IMR-90 (cell line): ENCODE measurements at regions not wholly inside any gene's neighbourhood (a gene's known extent, or its start where the extent isn't known, plus 50 kb on each side); places are given as distances from the start of the nearest gene placed in this dataset.

Experiments used
- CHD1 ChIP-seq: IDR thresholded peaks from 2 replicates; pipeline ENCODE4 v1.6.1; 2012; ENCODE audit warnings: low read depth, low read length, improper control_type of control experiment
- CTCF ChIP-seq: conservative IDR thresholded peaks from 2 replicates; pipeline ENCODE4 v1.5.1; 2012; ENCODE audit warnings: mild to moderate bottlenecking, low read depth, low read length, improper control_type of control experiment
- FOS ChIP-seq: fragments of 150-350 bp; IDR thresholded peaks from 2 replicates; pipeline ENCODE4 v1.6.1; 2016; ENCODE audit warnings: low read depth, low read length
- MAFK ChIP-seq: IDR thresholded peaks from 2 replicates; pipeline ENCODE4 v1.6.1; 2012; ENCODE audit warnings: low read depth, low read length, improper control_type of control experiment
- NFE2L2 ChIP-seq: fragments of 150-350 bp; IDR thresholded peaks from 2 replicates; pipeline ENCODE4 v1.6.1; 2016; ENCODE audit warnings: low read depth, mild to moderate bottlenecking, low read length
- POLR2A ChIP-seq: IDR thresholded peaks from 2 replicates; pipeline ENCODE4 v1.6.1; 2012; ENCODE audit warnings: mild to moderate bottlenecking, low read depth, low read length
- RAD21 ChIP-seq: IDR thresholded peaks from 2 replicates; pipeline ENCODE4 v1.6.1; 2012; ENCODE audit warnings: low read length, improper control_type of control experiment
- USF2 ChIP-seq: fragments of 150-350 bp; IDR thresholded peaks from 2 replicates; pipeline ENCODE4 v1.6.1; 2017; ENCODE audit warnings: mild to moderate bottlenecking, antibody characterized with exemption, low read length, low read depth

GRCh38 chr21:22063140-22063539 lies 1064.9 kb downstream of the NCAM2 start:
- no peak for TF ChIP-seq POLR2A
- no peak for TF ChIP-seq CTCF
- no peak for TF ChIP-seq USF2
- no peak for TF ChIP-seq RAD21
- no peak for TF ChIP-seq MAFK
- TF ChIP-seq FOS: no peak
- TF ChIP-seq CHD1: no peak
- no peak for TF ChIP-seq NFE2L2
